ENCODE measurements at regions not wholly inside any gene's neighbourhood (a gene's known extent, or its start where the extent isn't known, plus 50 kb on each side); places are given as distances from the start of the nearest gene placed in this dataset.

DNA sequence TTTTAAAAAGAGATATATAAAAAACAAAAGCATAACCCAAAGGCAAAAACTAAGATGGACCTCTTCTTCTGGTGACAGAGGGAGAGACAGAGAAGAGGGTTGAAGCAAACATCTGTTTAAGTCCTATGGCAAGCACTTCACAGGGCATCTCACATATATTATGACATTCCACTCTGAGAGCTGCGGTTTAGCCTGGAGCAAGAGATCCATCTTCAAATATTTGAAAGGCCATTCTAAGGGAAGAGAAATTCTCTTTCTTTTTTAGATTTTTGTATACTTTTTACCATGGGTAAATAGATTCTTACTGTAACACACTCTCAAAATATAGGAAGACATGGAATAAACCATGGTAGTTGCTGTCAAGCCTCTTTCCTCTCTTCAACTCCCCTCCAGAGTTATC lies 204.1 kb downstream of the GXYLT1 start:
- ChIA-PET POLR2A (no interaction called here), CTCF (no interaction called here)

DNA sequence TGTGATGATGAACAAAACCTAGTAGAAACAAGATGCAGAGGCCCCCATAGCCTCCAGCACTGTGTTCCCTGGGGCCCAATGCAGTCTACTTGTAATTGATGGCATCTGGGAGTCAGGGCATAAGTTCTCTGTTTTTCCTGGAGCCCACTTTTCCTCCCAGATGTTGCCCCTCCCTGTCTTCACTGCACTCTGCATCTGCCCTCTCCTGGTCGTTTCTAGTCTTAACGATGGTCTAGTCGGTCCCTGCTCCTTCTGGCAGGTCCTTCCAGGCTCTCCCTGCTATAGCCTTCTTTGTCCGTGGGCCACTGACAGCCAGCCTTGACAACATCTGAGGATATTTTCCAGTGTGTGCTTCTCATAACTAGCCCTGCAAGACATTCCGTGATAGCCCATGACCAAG lies 208.3 kb downstream of the GXYLT1 start:
- POLR2A ChIA-PET: no interaction called here

DNA sequence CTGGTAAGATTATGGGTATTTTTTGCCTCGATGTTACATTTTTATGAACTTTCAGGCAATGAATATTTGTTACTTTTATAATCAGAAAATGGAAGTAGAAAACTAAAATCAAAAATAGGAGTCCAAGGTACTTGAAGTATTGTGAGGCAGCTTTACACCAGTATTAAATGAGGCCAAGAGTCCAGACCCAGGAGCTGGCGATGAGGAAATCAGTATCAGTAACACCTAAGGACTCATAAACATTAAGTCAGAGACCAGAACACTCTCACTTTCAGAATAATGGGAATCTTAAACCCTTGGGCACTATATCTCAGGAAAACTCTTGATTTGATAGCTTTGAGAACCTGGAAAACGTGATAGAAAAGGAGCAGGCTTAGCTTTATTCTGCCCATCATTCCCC lies 208.8 kb downstream of the GXYLT1 start:
- POLR2A ChIA-PET: no interaction called here
- CTCF ChIA-PET: no interaction called here

More for the DNA sequence above, 208.3 kb downstream of the GXYLT1 start:
- CTCF ChIA-PET: no interaction called here

DNA sequence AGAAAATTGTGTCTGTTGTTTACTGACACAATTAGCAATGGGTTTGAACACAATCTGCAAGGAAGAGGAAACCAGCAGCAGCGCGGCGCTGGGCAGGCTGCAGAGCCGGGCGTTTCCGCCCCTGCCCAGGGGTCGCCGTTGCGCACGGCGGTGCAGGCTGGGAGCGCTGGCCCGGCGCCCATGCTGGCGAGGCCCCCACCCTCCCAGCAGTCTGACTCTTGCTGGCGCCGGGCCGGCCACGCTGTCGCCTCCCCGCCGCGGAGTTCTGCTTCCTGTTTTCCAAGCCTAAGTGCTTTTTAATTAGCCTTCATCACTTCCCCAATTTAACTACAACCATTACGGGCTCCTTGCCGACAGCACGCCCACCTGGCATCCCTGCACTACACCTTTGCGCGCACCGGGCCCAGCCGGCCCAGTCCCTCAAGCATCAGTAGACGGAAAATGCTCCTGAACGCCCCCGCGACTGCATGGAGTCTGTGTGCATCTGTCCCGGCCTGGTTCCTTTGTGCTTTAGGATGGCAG lies 212.1 kb downstream of the GXYLT1 start:
- POLR2A ChIA-PET: no interaction called here
- CTCF ChIA-PET: interaction anchor here (0.6 kb wide), 1 partner anchor 10 kb away, joined by 5 read pairs; no protein-coding TSS in a partner anchor

DNA sequence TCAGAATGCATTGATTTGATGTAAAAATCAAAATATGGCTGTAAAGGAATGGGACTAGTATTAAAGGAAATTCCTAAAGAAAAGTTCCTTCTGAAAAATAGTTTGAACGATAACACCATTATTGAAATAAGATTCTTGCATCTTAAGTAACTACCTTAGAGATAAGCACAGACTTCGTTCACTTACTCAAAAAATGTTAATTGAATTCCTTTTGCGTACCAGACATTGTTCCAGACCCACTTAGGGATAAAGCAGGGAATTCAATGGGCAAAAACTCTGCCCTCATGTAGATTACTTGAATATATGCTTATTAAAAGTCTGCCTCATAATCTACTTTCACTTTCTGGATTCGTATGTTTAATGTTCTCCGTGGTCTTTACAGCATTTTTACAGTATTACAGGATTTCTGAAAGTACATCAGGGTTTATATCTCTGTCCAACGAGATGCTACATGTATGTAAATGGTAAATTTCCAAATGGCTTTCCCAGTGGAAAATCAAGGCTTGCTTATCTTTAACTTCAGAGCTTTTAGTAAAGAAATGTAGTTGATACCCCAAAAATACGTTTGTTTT lies 213.7 kb downstream of the GXYLT1 start:
- POLR2A ChIA-PET: no interaction called here
- CTCF ChIA-PET: no interaction called here

DNA sequence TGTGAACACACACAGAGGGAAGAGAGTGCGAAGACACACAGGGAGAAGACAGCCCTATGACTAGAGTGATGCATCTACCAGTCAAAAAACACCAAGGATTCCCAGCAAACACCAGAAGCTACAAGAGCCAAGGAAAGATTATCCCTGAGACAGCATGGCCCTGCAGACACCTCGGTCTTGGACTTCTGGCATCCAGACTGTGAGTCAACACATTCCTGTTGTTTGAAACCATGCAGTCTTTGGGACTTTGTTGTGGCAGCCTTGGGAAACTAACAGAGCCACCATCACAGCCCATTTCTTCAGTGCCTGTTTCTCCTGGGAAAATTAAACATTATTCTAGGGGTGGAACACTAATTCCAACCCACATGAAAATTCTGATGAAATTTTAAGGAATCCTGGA lies 220.6 kb downstream of the GXYLT1 start:
- ChIA-PET POLR2A (no interaction called here), CTCF (no interaction called here)

DNA sequence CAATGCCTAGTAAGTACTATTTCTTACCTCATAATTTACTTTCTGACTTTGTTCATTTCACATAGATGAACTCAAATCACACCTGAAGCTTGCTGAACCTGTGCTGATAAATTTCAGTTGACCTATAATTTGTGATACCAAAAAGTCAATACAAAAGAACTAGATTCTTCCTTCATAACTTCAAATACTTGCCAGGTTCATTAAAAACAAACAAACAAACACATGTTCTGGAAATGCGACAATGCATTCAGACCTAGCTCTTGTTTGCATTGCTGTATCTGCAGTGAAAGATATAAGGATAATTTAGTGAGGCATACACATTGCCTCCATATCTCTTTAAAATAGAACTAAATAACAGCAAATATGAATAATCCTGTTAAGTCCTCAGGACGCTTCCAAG lies 221.3 kb downstream of the GXYLT1 start:
- POLR2A ChIA-PET: no interaction called here
- CTCF ChIA-PET: no interaction called here

DNA sequence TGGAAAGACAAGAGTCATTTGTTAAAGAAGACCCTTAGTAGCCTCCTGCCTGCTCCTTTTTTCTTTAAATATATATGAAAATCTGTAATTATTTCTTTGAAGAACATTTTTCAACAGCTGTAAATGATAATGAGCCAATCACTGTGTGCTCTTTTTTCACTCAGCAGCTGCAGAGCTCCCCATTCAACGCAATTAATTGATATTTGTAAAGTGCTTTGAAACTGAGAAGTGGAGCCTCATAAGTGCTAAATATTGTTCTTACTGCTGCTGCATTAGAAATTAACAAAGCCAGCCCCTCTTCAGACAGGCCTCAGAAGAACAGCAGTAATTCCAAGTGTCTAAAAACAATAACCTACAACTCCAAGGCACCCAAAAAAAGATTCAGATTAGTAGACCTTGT lies 224.3 kb downstream of the GXYLT1 start:
- POLR2A ChIA-PET: no interaction called here
- CTCF ChIA-PET: no interaction called here

DNA sequence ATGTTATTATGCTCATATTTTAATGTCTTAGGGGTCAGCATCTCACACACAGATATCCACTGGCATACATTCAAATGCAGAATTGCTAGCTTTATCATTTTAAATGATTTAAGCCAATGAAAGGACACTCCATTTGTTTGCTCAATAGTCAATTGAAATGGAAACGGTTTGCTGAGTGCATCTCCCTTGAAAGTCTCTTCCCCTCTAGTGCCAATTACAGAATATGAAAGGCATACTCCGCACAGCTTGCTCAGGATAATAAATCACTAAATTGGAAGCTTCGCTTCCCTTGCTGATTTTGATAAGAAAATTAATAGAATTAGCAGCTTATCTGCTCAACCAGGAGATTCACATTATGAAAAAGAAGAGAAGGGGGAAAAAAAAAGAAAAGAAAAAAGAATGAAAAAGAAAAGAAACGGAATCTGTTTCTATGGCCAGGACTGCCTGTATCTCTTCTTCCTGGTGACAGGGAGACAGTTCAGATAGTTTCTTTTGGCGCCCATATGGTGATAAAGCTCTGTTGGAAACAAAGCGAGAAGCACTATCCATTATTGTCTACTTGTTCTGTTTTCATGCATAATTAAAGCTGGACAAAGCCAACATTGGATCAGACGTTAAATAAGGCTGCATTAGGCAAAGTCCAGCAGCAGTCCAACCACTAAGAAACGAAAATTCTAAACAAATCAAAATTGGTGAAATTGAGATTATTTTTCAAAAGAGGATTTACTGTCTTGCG lies 225.0 kb downstream of the GXYLT1 start:
- CTCF ChIA-PET: no interaction called here

DNA sequence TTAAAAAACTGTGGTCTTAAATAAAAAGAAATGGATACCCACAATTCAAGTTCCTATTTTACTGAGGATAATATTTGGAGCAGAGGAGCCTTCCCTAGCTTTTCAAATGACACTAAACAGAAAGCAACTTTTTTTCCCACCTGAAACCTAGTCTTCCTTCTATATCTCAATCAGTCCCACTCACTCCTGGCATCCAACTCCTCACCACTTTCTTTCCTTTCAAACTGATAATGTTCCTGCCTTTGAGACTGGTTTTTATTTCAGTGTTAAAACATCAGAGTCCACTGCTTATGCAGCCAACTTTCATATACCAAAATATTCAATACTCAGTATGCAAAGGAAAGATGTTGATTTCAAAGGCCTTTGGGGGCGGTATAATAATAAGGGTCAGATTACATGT lies 225.6 kb downstream of the GXYLT1 start:
- POLR2A ChIA-PET: no interaction called here

More for the DNA sequence above, 225.0 kb downstream of the GXYLT1 start:
- POLR2A ChIA-PET: no interaction called here

DNA sequence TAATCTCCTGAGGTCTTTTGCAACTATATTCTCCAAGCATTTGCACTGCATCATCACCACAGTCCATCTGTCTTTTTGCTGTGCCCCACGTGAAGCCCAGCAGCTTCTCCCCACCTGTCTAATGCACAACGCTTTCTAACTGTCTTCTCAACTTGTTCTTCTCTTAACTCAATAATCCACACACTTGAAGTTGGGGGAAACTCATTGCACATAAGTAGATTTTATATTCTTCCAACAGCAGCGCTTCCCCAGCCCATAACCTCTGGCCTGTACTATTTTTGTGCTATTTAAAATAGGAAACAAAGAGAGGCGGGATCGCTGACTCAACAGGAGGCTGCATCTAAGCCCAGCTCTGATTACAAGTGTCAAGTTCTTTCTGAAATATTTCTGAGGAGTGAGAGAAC lies 226.7 kb downstream of the GXYLT1 start:
- ChIA-PET POLR2A (no interaction called here), CTCF (no interaction called here)

More for the DNA sequence above, 225.6 kb downstream of the GXYLT1 start:
- CTCF ChIA-PET: no interaction called here

DNA sequence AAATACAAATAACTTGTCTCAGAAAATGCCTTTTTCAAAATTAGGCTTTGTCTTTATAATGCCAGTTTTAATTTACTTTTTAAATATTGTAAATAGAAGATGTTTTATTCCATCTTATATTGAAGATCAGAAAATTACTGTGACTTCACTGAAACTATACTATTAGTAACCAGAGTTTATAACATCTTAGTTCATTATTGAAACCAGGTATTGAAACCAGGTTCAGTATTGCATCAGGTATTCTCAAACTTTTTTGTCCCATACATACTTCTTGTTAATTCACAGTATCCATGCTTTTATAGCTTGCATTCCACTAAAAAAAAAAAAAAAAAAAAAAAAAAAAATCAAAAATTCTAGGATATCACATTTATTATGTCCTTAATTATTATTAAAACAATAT lies 227.5 kb downstream of the GXYLT1 start:
- CTCF ChIA-PET: no interaction called here
- POLR2A ChIA-PET: no interaction called here

DNA sequence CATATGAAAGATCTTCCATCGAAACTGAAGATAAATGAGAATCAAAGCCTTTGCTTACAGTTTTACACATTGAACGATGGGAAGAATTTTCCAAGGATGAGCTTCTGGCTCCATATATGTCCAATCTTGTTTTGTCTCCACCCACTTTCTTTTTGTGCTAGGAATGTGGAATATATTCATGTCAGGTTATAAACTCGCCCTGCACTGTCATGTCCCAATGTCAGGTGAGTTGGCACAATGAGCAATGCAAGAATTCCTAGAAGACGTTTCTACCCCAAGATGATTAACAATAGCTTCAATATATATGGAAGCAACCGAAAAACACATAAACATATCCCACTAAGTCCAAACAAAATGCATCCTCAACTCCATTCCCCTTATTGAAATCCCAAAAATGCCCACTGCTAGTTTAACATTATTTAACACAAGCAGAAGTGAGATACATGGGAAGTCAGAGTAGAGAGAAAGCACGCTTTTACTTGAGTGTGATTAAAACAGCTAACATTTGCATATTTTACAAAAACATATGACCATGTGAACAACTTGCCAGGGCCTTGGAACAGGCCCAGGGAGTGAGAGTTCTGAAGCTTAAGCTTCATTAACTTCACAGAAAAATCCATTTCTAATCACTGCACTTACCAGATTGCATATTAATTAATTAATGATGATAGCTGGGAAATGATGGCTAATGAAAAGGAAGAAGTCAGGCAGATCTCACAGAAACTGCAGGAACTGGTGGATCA lies 233.9 kb downstream of the GXYLT1 start:
- CTCF ChIA-PET: no interaction called here

DNA sequence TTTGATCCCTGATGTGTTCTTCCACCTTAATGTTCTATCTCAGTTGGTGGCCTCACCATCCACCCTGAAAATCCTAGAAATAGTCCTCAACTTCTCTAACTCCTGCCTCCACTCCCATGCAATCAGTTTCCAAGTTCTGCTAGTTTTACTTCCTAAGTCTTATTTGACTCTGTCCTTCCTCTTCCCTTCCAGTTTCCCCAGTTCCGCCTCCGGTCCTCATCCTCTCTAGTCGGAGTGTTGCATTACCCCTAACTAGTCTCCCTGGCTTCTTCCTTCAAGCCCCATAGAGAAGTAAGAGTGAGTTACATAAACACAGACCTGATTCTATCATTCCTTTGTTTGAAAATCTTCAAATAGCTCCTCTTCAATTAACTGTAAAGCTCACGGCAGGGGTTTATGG lies 236.5 kb downstream of the GXYLT1 start:
- CTCF ChIA-PET: no interaction called here
- POLR2A ChIA-PET: no interaction called here

More for the DNA sequence above, 233.9 kb downstream of the GXYLT1 start:
- POLR2A ChIA-PET: no interaction called here

DNA sequence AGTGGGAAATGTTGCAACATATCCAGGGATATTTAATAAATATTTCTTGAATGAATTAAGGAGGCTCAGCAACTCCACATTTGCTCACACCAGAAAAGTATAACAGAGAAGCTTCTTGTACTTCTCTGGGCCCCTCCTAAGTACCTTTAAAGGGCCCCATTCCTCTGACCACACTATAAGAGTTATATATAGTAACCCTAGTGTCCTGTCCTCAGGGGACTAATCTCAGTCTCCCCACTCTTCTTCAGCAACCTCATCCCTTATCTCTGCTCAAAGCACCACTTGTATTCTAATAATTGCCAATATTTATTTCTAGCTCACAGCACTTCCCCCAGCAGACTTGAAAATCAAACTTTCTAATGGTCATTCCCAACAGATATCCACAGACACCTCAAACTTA lies 237.1 kb downstream of the GXYLT1 start:
- POLR2A ChIA-PET: no interaction called here
- CTCF ChIA-PET: no interaction called here

DNA sequence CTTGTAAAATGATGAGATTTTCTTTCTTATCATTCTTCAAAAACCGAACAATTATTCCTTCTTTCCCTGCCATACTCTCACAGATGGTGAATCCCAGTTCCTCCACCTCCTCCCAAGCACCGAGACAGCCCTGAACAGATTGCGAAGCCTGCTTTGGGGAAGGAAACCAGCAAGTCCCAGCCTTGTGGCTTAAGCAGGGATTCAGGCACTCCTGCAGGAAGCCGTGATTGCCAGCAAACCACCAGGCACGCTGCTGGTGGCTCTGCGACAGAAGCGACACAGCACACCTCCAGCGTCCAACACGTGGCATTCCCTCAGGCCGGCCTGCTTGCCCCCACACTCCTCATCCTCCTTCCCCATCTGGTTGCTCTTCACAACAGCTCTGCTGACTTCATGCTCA lies 237.7 kb downstream of the GXYLT1 start:
- ChIA-PET CTCF (no interaction called here), POLR2A (no interaction called here)

DNA sequence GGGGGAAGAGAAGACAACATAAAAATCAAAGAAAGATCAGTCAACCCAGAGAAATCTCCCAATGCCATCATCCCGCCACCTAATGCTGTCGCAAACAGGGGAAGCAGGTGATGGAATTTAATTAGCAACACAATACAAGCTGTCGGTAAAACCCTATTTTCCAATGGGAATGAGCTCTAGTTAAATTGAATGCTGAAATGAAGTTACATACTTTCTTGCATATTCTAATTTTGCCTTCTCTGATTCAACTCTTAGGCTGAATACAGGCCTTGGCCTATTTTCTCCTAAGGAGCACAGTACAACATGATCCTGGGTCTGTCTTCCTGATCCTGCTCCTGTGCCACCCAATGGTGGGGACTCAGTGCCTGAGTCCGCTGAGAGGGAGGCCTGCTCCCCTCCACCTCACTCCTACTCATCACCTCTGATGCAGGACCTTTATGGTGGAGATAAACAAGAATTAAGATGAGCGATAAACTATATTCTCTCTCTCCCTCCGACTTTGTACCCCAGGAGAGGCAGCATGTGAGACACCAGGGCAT lies 238.8 kb downstream of the GXYLT1 start:
- POLR2A ChIA-PET: no interaction called here

DNA sequence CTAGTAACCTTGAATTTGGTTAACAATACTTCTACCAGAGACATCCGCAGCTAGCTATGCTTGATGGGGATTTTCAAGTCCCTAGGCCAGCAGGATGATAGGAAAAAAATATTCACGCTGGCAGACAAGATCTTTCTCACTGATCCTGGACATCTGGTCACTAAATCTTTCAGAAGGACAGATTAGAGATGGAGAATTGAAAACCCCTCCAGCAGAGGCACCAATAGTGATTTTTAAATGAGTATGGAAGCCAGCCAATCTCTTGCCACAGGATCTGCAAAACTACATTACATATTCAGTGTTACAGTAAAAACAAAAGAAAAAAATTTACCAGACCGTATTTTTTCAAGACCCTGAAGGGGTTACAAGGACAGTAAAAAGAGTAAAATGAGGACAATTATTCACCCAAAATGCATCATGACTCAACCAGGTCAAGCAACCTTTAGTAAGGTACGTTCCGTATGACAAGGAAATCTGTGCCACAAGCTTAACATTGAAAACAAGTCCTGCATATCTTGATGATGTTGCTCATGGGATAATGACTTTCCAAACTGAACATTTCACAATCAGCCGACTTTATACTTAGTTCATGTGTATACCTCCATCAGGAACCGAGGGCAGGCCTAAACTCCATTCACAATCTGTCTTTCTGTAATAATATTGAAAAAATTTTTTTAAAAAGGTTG lies 239.5 kb downstream of the GXYLT1 start:
- POLR2A ChIA-PET: no interaction called here
- CTCF ChIA-PET: no interaction called here

More for the DNA sequence above, 238.8 kb downstream of the GXYLT1 start:
- CTCF ChIA-PET: no interaction called here

DNA sequence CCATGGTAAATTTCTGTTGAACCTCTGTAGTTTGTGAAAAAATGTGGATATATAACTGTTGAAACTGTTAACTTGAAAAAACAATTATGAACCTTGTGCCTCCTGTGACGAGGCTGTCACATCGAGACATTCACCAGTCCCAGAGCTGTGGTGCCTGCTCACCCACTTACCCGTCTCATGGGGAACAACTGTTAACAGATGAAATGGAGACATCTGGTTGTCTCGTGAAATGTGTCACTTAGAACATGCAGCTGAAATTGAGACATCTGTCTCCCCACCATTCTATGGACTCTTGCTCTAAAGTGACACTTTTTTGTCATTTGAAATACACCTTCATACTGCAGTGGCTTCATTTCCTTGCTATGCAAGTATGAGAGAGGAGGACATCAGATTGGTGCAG lies 240.6 kb downstream of the GXYLT1 start:
- ChIA-PET POLR2A (no interaction called here), CTCF (no interaction called here)

DNA sequence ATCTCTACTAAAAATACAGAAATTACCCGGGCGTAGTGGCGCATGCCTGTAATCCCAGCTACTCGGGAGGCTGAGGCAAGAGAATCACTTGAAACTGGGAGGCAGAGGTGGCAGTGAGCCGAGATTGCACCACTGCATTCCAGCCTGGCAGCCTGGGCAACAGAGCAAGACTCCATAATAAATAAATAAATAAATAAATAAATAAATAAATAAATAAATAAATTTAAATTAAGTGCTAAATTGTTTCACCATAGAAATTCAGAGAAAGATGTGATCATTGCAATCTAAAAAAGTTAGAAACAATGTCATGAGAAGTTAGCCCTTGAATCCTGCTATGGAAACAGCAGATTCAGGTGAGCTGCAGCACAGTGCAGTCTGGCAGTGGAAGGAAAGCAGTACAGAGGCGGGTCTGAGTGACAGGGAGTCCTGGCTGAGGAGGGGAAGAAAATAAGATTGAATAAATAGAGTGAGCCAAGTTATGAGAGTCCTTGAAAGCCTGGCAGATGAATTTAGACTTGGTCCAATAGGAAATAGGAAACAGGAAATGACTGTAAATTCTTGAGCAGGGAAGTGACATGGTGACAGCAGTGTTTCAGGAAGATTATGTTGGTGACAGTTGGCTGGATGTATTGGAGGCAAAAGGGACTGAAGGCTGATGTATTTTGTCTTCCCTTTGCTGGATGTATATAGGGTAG lies 241.5 kb downstream of the GXYLT1 start:
- POLR2A ChIA-PET: no interaction called here
- CTCF ChIA-PET: no interaction called here

Measured in activated CD8-positive, alpha-beta memory T cell treated with anti-CD3 and anti-CD28 coated beads for 36 hours (primary cell).